Stimulated activated naive CD8-positive, alpha-beta T cell treated with anti-CD3 and anti-CD28 coated beads, Interleukin-15, Interleukin-2, amounts not matched to agents 100 U/mL and 50 U/mL, for 24 hours (primary cell): ENCODE measurements at regions not wholly inside any gene's neighbourhood (a gene's known extent, or its start where the extent isn't known, plus 50 kb on each side); places are given as distances from the start of the nearest gene placed in this dataset.
"Not testable (repeated sequence)": the region's sequence is repeated elsewhere in the genome, so short reads cannot be mapped to it uniquely, and the experiment has no call there.

Source experiments
- ATAC-seq: fragments of 150-1000 bp; cut with Tn5 transposase; one replicate; pipeline ENCODE4 v1.10.0; 2021
- DNase-seq: peaks from one replicate; pipeline ENCODE4 v3.0.0; 2021

DNA sequence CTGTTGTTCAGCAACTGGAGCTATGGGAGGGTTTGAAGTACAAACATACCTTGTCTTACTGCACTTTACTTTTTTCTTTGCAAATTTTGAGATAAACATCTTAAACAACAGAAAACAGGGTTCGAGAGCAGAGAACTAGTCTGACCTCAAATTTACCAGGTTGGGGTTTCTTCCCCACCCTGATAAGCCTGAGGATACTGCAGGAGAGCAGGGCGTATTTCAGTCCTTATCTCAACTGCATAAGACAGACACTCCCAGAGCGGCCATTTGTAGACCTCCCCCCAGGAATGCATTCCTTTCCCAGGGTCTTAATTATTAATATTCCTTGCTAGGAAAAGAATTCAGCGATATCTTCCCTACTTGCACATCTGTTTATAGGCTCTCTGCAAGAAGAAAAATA lies 242.1 kb upstream of the DDHD1 start:
- ATAC-seq: not testable (repeated sequence)
- peak; percentile 9 for DNase-seq

DNA sequence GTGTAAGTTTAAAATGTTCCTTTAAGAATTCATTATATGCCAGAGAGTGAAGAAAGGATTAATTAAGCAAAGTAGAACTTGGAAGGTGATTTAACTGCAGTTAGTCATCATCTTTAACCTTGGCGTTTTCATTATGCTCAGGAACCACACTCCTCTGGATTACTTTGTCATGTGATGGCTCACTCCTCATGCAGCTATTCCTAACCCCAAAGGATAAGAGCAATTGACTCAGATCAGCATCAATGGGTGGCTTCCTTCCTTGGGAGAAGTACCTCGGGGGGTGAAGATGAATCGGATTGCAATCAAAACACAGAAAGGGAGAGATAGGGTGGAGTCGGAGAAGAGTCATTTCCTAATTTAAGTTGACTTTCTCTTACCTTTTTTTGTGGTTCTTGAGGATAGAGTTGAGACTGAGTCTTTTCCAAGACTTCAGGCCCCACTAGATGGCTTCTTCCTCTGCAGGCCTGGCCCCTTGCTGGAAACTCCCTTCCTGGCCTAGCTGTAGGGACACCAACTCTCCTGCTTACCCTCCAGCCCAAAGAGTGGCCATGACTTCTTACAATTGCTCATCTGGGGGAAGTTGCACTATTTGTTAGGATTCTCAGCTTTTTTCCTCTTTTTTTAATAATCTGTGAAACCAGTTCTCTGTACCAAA lies 238.6 kb upstream of the DDHD1 start:
- ATAC-seq (no peak), DNase-seq (no peak)

DNA sequence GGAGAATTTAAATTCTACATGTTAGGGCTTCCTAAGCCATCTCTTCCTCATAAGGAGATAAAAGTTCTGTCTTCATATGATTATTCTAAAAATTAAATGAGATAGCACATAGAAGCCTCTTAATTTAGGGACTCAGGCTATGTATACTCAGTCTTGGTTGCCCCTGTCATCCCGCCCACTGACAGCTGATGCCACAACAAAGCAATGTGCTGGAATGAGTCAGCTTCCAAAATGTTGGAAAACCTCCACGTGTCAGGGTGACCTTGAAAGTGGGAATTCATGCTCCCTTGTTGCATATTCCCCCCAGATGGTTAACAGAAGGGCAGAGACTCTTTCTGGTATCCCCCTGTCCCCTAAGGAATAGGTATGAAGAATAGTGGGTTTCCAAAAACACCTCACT lies 238.0 kb upstream of the DDHD1 start:
- no peak for DNase-seq
- ATAC-seq: no peak

DNA sequence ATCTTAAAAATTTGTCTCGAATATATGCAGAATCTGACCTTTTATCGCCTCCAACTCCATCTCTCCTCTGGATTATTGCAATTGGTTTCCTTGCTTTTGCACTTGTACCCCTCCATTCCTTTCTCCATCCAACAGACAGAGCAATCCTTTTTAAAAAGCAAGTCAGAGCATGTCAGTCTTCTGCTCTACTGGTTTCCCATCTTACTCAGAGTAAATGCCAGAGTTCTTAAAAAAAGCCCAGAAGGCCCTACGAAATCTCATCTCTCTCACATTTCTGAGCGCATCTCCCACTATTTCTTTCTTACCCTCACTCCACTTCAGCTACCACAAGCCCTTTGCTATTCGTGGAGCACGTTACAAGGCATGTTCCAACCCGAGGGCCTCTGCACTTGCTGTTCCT lies 236.9 kb upstream of the DDHD1 start:
- ATAC-seq (no peak), DNase-seq (no peak)

DNA sequence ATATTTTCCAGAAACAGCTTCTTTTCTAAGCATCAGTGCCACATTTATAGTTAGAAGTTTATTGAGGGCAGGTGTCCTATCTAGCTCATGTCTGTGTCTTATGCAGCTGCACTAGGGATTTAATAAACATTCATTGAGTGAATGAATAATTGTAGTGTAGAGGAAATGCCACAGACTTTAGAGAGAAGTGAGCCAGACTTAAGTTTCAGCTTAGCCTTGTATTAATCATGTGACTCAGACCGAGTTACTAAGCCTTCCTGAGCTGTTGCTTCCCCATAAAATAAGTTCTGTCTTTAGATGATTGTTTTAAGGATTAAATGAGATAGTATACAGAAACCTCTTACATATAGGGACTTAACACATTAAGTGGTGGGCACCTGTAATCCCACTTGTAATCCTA lies 236.1 kb upstream of the DDHD1 start:
- ATAC-seq: no peak
- DNase-seq: no peak

DNA sequence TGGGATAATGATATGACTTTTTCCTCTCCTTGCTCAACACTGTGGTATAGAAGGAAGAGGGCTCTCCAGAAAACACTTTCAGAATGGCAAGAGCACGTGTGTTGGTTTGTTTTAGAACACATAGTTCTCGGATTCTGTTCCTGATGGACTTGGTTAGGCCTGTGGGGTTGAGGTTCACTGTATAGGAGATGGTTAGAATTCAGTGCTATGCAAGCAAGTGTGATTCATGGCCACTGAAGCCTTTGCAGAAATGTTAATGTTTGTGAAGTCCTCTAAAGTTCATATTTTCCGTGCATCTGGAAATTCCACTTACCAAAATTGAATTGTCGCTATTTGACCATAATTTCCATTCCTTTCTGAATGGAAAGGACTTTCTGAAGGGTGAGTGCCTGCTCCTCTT lies 233.2 kb upstream of the DDHD1 start:
- ATAC-seq (peak; percentile 57), DNase-seq (no peak)

DNA sequence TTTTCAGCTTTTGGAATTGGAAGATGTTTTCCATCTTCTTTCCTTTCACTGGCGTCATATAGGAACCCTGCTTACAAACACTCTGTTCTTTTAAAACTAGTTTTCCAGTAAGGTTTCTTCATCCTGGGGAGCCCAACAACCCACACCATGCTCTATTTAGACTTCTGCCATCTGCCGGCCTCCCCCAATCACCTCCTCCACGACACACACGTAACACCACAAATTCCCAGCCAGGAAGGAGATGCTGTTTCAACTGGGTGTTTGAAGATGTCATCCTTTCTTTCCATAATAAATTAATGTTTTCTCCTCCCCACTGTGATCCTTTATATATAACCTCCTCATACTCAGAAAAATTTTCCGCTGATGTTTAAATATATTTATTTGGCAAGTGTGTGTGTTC lies 231.4 kb upstream of the DDHD1 start:
- no peak for DNase-seq

DNA sequence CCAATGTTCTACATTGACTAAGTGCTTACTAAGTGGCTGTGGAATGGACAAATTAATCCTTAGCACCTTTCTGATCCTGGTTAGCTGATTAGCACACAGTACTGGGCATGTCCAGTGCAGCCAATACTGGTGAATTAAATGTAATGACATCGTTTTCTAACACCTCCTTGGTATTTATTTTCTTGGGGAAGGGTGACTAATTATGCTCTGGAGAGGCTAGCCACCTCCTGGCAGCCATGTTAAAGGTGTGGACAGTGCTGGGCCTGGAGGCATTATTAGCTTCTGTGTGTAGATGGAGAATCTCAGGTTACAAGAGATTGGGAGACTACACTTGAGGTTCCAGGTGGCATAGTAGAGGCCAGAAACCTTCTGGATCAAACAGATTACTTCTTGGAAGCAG lies 230.9 kb upstream of the DDHD1 start:
- DNase-seq (no peak), ATAC-seq (no peak)

More for the DNA sequence above, 231.4 kb upstream of the DDHD1 start:
- ATAC-seq: no peak

DNA sequence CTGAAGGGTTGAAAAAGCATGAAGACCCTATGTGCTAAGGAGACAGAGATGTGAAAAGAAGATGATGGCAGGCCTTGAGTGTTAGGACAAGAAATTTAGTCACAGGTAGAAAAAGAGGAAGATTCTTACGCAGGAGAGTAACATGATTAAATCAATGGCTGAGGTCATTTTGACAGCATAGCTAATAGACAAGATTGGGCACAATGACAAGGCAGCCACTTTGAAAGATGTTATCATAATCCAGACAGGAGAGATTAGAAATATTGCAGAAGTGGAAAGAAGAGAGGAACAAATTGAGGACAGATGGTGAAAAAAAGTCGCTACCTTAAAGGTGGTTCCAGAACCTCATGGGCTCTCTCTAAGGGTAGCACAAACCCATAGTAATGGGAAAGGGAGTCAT lies 228.8 kb upstream of the DDHD1 start:
- ATAC-seq: no peak

DNA sequence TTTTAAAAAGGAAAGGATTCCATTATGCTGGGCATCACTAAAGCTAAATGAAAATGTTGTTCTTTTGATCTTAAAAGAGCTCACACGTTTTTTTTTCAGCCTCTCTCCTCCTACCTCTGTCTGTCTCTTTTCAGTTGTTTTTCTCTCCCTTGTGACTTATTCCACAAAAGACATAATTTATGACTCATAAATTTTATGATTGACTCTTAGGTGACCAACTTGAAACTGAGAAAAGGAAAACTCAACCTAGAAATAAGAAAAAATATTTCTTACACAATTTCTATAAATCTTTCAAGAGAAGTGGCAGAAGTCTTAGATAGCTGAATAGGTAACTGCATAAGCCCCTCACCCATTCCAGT lies 227.7 kb upstream of the DDHD1 start:
- DNase-seq: no peak
- ATAC-seq: peak; percentile 70

More for the DNA sequence above, 228.8 kb upstream of the DDHD1 start:
- no peak for DNase-seq

DNA sequence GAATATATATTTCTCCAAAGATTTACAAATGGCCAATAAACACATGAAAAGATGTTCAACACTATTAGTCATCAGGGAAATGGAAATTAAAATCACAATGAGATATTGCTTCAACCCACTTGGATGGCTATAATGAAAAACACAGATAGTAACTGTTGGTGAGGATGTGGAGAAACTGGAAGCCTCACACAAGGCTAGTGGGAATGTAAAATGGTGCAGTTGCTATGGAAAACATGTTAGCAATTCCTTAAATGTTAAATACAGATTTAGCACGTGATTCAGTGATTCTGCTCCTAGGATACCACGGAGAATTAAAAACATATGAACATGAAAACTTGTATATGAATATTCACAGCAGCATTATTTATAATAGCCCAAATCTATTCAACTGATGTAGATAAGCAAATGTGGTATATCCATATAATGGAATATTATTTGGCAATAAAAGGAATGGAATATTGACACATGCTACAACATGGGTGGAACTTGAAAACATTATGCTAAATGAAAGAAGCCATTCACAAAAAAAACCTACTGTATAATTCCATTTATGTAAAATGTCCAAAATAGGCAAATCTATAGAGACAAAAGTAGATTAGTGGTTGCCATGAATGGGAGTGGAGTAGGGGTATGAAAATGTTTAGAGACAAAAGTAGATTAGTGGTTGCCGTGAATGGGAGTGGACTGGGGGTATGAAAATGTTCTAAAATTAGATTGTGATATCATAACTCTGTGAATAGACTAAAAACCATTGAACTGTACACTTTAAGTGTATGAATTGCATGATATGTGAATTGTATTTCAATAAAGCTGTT lies 227.1 kb upstream of the DDHD1 start:
- DNase-seq (no peak), ATAC-seq (peak; percentile 25)

DNA sequence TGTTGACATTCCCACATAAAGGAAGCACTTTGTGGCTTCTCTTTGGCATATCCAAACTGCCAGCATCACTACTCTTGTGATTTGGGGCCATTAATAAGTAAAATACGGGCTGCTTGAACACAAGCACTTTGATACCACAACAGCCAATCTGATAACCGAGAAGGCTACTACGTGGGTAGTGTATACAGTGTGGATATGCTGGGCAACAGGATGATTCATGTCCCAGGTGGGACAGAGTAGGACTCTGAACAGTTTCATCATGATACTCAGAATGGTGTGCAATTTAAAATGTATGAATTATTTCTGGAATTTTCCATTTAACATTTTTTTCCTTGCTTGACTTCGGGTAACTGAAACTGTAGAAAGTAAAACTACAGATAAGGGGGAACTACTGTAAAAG lies 225.0 kb upstream of the DDHD1 start:
- DNase-seq (no peak), ATAC-seq (no peak)

DNA sequence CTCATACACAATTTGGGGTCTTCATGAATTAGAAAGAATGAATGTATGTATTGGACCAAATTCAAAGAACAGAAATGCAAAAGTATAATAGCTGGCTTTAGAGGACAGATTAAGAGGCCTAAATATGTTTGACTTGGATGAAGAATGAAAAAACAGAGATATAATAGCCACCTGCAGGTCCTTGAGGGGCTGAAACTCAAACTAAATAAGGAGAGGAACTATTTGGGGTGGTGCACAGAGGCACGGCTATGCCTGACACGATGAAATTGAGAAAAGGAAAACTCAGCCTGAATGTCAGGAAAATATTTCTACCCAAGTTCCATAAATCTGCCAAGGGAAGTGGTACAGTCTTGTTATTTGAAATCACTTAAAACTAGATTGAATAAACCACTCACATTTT lies 222.9 kb upstream of the DDHD1 start:
- ATAC-seq (no peak), DNase-seq (no peak)

DNA sequence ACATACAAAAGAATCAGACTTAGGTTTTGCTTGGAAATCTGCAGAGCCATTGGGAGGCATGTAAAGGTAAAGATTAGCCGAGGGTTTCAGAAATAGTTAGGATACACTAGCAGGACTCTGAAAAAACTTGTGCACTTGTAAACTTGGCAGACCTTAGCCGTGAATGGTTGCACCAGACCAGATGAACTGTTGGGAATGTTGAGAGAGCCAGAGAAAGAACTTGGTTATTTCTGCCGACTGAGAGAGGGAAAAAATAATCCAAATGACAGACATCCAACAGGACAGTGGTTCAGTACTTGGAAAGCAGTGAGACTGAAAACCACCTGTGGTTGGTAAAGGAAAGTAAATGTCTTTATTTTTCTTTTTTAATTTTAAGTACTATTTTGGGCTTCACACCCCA lies 222.5 kb upstream of the DDHD1 start:
- DNase-seq: no peak
- ATAC-seq: no peak

DNA sequence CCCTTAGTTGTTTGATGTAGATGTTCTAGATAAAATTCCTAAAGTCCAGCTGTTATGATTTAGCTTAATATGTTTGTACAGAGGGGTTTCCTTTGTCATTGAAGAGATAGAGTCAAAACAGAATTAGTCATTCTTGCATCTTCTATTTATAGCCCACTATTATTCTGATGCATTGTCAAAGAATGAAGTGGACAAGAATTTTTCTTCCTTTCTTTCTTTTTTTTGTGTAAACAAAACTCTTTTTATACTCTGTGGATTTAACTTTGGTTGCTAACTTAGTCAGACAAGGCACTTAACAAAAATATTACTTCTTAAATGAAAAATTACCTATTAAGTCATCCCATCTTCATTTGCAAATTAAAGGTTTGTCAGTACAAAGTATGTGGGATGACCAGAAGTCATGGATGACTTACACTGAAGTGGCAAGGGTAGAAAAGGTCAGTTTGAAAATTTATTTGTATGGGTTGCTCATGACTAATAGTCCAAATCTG lies 215.6 kb upstream of the DDHD1 start:
- DNase-seq (no peak), ATAC-seq (no peak)

DNA sequence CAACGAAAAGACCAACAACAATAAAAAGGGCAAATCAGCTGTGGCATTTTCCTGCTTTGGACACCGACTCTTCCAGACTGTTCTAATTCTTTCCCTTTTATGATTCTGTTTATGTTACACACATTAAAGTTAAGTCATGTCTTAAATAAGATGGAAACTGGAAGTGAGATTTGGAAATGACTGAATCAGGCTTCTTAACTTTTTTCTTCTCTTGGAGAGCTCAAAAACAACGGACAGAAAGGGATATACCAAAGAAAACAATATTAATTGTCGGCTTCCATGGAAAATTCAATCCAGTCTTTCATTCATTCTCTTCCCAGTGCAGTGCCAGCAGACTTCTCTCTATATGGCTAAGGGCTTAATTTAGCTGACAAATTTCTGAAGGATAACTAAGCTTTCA lies 214.9 kb upstream of the DDHD1 start:
- DNase-seq: no peak

DNA sequence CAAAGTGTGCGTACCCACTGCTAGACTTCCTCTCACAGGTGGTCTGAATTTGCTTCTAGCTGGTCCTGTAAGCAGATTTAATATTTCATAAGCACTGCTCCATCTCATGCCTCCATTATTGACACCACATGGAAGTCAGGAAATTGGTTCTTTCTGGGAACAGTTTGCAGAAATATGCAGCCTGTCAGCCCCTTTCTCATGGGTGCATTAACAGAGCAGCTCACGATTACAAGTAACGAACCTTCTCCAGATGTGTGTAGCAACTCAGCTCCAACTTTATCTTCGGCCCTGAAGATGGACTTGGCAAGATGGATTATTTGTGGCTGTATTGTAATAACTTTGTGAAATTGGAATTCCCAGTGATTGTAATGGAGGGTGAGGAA lies 214.5 kb upstream of the DDHD1 start:
- no peak for DNase-seq
- no peak for ATAC-seq

More for the DNA sequence above, 214.9 kb upstream of the DDHD1 start:
- ATAC-seq: no peak

DNA sequence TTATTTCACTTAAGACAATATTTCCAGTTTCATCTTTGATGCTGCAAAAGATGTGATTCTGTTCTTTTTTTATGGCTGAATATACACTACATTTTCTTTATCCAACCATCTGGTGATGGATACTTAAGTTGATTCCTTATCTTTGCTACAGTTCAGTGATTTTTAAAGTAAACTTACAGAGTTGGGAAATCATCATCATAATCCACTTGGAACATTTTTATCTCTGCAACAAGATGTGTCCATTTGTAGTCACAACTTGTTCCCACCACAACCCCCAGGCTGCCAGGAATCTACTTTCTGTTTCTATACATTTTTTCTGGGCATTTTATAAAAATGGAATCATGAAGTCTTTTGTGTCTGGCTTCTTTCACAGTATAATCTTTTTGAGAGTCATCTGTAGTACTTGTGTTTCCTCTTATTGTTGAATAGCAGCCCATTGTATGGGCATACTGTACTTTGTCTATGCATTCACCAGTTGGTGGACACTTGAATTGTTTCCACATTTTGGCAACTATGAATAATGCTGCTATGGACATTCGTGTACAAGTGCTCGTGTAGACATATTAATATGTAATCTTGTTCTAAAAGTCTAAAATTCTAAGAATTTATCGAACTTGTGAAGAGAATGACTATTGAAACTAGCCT lies 212.5 kb upstream of the DDHD1 start:
- ATAC-seq (no peak), DNase-seq (no peak)

DNA sequence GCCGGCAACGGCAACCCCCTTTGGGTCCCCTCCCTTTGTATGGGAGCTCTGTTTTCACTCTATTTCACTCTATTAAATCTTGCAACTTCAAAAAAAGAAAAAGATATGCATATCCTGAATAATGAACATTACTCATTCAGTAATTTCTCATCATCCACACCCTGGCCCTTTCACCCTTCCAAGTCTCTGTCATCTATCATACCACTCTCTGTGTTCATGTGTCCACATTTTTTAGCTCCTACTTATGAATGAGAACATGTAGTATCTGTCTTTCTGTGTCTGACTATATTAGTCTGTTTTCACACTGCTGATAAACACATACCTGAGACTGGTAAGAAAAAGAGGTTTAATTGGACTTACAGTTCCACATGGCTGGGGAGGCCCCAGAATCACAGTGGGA lies 209.8 kb upstream of the DDHD1 start:
- not testable (repeated sequence) for DNase-seq, ATAC-seq

DNA sequence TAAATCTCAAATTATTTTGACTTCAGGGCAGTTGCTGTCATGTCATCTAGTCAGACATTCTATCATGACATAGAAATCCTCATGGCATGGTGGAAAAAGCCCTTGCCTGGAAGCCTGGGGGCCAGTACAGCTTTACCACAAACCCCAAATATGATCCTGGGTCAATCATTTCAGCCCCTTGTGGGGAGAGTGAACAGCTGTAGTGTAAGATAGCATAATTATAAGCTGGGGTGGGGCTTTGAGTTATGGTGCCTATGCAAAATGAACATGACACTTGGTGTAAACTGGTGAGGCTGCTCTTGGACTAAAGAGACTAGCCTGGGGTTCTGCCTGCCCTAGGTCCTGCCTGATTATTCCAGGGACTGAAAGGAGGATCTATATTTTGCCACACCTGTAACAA lies 207.7 kb upstream of the DDHD1 start:
- ATAC-seq (no peak), DNase-seq (no peak)

DNA sequence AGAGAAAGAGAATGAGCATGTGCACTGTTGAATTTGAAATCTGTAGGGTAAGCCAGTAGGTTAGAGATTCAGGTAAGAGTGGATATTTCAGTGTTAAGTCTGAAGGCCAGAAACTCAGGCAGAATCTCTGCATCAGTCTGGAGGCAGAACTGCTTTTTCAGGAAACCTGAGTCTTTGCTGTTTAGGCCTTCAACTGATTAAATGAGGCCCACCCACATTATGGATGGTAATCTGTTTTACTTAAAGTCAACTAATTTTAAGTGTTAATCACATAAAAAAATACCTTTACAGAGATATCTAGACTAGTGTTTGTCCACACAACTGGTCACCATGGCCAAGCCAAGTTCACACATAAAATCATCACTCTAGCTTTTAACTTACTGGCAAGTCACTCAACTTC lies 205.0 kb upstream of the DDHD1 start:
- DNase-seq (no peak), ATAC-seq (no peak)

DNA sequence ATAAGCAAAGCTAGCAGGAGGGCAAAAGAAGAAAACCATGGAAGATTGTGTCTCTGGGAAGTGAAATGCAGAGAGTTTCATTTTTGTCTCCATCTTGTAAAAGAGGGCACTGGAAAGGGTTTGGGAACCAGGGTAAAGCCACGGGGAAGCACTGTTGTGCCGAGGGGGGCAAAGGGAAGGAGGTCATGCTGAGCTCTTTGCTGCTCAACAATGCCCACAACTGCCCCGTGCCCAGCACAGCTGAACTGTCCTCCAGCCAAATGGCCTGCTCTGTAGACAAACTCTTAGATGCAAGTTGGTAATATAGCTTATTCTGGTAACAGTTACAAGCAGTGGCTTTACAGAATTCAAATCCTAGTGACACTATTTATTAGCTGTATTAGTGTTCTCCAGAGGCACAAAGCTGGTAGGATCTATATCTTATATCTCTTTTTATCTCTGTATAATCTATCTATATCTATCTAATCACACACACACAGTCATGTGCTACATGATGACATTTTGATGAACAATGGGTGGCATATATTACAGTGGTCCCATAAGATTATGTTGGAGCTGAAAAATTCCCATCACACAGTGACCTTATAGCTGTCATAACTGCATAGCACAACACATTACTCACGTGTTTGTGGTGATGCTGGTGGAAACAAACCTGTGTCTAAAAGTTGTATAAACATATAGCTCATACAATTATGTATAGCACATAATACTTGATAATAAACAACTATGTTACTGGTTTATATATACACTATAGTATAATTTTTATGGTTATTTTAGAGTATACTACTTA lies 203.4 kb upstream of the DDHD1 start:
- no peak for ATAC-seq

More for the DNA sequence above, 203.4 kb upstream of the DDHD1 start:
- no peak for DNase-seq
